ENCODE measurements at regions not wholly inside any gene's neighbourhood (a gene's known extent, or its start where the extent isn't known, plus 50 kb on each side); places are given as distances from the start of the nearest gene placed in this dataset.

DNA sequence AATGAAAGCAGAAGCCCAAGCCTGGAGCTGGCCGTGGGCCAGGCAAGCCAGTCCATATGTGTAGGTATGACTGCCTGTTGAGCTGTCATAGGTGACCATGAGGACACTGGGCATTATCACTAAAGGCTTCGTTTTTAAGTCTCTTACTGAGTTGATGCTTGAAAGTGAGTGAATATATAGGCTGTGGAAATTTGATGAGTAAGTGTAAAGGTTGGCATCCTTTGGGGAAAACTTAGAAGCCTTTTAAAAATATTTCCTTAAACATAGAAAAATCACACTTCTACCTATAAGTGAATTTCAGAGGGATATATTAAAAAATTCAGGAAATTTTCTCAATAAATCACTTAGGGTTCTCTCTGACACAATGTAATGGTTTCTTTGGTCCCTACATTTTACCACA, 396.5 kb downstream of the FOXG1 start:
- TF ChIP-seq POLR2A (IDR thresholded peaks at IDR 0.05) (no peak), EP300 (IDR thresholded peaks at IDR 0.05) (no peak)

All from suprapubic skin (tissue), 2 donors.